Osteocyte (in vitro differentiated cells): ENCODE measurements at regions not wholly inside any gene's neighbourhood (a gene's known extent, or its start where the extent isn't known, plus 50 kb on each side); places are given as distances from the start of the nearest gene placed in this dataset.

Experiments used
- DNase-seq: peaks from one replicate; pipeline ENCODE4 v3.0.0; 2021; ENCODE audit warnings: mixed read lengths; ENCODE audit not compliant: unreplicated experiment; ENCODE audit errors: extremely low spot score
- H3K27ac Mint-ChIP-seq: one replicate; pipeline ENCODE4 v1.8.0; 2021; ENCODE audit warnings: mild to moderate bottlenecking, mixed read lengths; ENCODE audit not compliant: unreplicated experiment
- H3K27me3 Mint-ChIP-seq: one replicate; pipeline ENCODE4 v1.8.0; 2021; ENCODE audit warnings: mixed read lengths; ENCODE audit not compliant: unreplicated experiment
- H3K36me3 Mint-ChIP-seq: one replicate; pipeline ENCODE4 v1.8.0; 2021; ENCODE audit warnings: mixed read lengths; ENCODE audit not compliant: unreplicated experiment
- H3K4me1 Mint-ChIP-seq: one replicate; pipeline ENCODE4 v1.8.0; 2021; ENCODE audit warnings: mixed read lengths; ENCODE audit not compliant: unreplicated experiment
- H3K4me3 Mint-ChIP-seq: one replicate; pipeline ENCODE4 v1.8.0; 2021; ENCODE audit warnings: mild to moderate bottlenecking, moderate library complexity, mixed read lengths; ENCODE audit not compliant: unreplicated experiment
- H3K9me3 Mint-ChIP-seq: one replicate; pipeline ENCODE4 v1.8.0; 2021; ENCODE audit warnings: mixed read lengths; ENCODE audit not compliant: unreplicated experiment
- CTCF ChIP-seq: fragments of 200-600 bp; sonication (generic); IDR thresholded peaks from 2 replicates; pipeline ENCODE4 v1.5.0; 2021; ENCODE audit warnings: antibody characterized with exemption, mild to moderate bottlenecking, moderate library complexity

- Mint-ChIP-seq H3K9me3 (no peaks in the 10 kb centered on the region), H3K36me3 (no peaks in the 10 kb centered on the region), H3K27me3 (peaks cover 24% of the 10 kb centered on the region), H3K27ac (no peak overlapping the region), H3K4me3 (no peak overlapping the region), H3K4me1 (no peaks in the 10 kb centered on the region)
- TF ChIP-seq CTCF = no peak
- no peak for DNase-seq
These were observed 68.8 kb upstream of the APC start for GRCh38 chr5:112668911-112669310.

- H3K27ac Mint-ChIP-seq = no peak overlapping the region
- H3K4me3 Mint-ChIP-seq = no peak overlapping the region
- H3K27me3 Mint-ChIP-seq = peaks cover 27% of the 10 kb centered on the region
- no peak for DNase-seq
- no peak for TF ChIP-seq CTCF
- H3K36me3 Mint-ChIP-seq = no peaks in the 10 kb centered on the region
- H3K9me3 Mint-ChIP-seq = no peaks in the 10 kb centered on the region
- no peaks in the 10 kb centered on the region for H3K4me1 Mint-ChIP-seq
These were observed 68.2 kb upstream of the APC start for GRCh38 chr5:112669328-112669963.

GRCh38 chr5:112671687-112672086, 66.0 kb upstream of the APC start:
- H3K4me1 Mint-ChIP-seq = no peaks in the 10 kb centered on the region
- no peak overlapping the region for H3K4me3 Mint-ChIP-seq
- no peak for TF ChIP-seq CTCF
- H3K27me3 Mint-ChIP-seq = peaks cover 44% of the 10 kb centered on the region
- no peaks in the 10 kb centered on the region for H3K36me3 Mint-ChIP-seq
- no peak for DNase-seq
- H3K9me3 Mint-ChIP-seq = no peaks in the 10 kb centered on the region
- no peak overlapping the region for H3K27ac Mint-ChIP-seq

GRCh38 chr5:112681481-112681908, 56.2 kb upstream of the APC start:
- no peaks in the 10 kb centered on the region for H3K9me3 Mint-ChIP-seq
- no peaks in the 10 kb centered on the region for H3K36me3 Mint-ChIP-seq
- no peak overlapping the region for H3K27ac Mint-ChIP-seq
- peaks cover 3% of the 10 kb centered on the region for H3K27me3 Mint-ChIP-seq
- H3K4me1 Mint-ChIP-seq = peaks cover 4% of the 10 kb centered on the region
- no peak overlapping the region for H3K4me3 Mint-ChIP-seq
- TF ChIP-seq CTCF = no peak
- DNase-seq = no peak

GRCh38 chr5:112682621-112683061, 55.0 kb upstream of the APC start:
- Mint-ChIP-seq H3K4me1 (peaks cover 4% of the 10 kb centered on the region), H3K9me3 (no peaks in the 10 kb centered on the region), H3K4me3 (no peak overlapping the region), H3K27ac (no peak overlapping the region), H3K36me3 (no peaks in the 10 kb centered on the region), H3K27me3 (peaks cover 4% of the 10 kb centered on the region)
- DNase-seq = no peak
- TF ChIP-seq CTCF = no peak
